ENCODE measurements at regions not wholly inside any gene's neighbourhood (a gene's known extent, or its start where the extent isn't known, plus 50 kb on each side); places are given as distances from the start of the nearest gene placed in this dataset.

DNA sequence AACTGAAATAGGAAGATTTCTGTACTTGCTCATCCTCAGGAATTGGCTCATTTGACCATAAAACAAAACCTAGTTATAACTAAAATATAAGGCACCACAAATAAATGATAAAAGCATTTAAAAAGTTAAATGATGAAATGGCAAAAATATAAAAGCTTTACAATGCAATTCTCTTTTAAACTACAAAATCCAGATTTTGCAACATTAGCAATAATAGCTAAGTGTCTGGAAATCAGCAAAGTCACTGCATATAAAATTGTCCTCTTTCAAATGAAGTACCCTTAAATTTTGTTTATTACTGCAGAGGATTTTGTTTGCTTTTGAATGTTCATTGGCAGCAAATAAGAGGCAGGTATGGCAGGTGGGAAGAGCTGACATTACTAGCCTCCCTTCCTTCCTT, 270.4 kb upstream of the RSPO3 start:
- TF ChIP-seq POLR2AphosphoS5 (IDR thresholded peaks at IDR 0.05; ENCODE audit: insufficient read depth in 1 of 2, low read depth in 1 of 2) (no peak), POLR2A (IDR thresholded peaks at IDR 0.05) (no peak)
- TF ChIP-seq, protein P1, sequence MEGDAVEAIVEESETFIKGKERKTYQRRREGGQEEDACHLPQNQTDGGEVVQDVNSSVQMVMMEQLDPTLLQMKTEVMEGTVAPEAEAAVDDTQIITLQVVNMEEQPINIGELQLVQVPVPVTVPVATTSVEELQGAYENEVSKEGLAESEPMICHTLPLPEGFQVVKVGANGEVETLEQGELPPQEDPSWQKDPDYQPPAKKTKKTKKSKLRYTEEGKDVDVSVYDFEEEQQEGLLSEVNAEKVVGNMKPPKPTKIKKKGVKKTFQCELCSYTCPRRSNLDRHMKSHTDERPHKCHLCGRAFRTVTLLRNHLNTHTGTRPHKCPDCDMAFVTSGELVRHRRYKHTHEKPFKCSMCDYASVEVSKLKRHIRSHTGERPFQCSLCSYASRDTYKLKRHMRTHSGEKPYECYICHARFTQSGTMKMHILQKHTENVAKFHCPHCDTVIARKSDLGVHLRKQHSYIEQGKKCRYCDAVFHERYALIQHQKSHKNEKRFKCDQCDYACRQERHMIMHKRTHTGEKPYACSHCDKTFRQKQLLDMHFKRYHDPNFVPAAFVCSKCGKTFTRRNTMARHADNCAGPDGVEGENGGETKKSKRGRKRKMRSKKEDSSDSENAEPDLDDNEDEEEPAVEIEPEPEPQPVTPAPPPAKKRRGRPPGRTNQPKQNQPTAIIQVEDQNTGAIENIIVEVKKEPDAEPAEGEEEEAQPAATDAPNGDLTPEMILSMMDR (IDR thresholded peaks at IDR 0.05) = no peak

DNA sequence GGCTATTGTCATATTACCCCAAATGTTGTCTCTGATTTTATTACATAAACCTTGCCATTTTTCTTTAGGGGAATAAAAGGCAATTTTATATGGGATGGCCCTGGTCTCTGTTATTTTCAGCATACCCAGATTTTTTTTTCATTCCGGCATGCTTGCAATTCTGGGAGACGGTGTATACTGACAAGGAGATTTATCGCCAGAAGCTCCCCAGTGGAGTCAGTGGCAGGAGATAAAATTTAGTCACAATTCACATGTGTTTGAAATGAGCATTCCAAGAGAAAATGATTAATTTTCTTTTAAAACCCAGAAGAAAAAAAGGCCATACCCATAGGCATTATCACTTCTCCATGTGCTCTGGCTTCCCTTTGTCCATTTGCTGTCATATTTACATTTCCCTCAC, 250.8 kb upstream of the RSPO3 start:
- H3K9me3 ChIP-seq = no peaks in the 10 kb centered on the region
- no peak overlapping the region for H3K27ac ChIP-seq
- no peaks in the 10 kb centered on the region for H3K4me1 ChIP-seq
- TF ChIP-seq POLR2AphosphoS5 (IDR thresholded peaks at IDR 0.05; ENCODE audit: insufficient read depth in 1 of 2, low read depth in 1 of 2) (no peak), POLR2A (IDR thresholded peaks at IDR 0.05) (no peak)
- TF ChIP-seq, protein P1 (IDR thresholded peaks at IDR 0.05) = no peak
- H3K36me3 ChIP-seq = no peaks in the 10 kb centered on the region
- intact Hi-C loops (cut with DNase I) = no loop called here
- no peak overlapping the region for H3K4me3 ChIP-seq
- DNase-seq (ENCODE audit: extremely low spot score in 2 of 2) = no peak
- H3K27me3 ChIP-seq = no peaks in the 10 kb centered on the region

More for the DNA sequence above, 270.4 kb upstream of the RSPO3 start:
- H3K27me3 ChIP-seq = no peaks in the 10 kb centered on the region
- no peaks in the 10 kb centered on the region for H3K36me3 ChIP-seq
- H3K4me1 ChIP-seq = no peaks in the 10 kb centered on the region
- no peak overlapping the region for H3K4me3 ChIP-seq
- intact Hi-C loops (cut with DNase I) = no loop called here
- DNase-seq (ENCODE audit: extremely low spot score in 2 of 2) = no peak
- no peaks in the 10 kb centered on the region for H3K9me3 ChIP-seq
- H3K27ac ChIP-seq = no peak overlapping the region

DNA sequence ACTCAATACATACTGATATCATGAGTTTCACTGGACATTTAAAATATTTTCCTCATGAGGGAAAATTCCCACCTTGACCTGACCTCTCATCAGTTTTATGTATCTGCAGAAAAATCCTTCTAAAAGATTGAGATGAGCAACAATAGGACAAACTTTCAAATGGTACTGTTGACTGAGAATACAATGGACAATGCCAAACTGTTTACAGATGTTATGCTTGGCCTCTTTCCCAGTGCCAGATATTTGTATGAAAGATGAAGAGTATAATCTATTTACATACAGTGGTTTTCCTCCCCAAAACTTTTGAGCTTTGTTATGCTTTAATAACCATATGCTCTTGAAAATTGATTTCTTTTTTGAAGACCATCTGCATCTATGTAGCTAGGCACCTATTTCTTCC, 245.1 kb upstream of the RSPO3 start:
- no peaks in the 10 kb centered on the region for H3K27me3 ChIP-seq
- no peak for TF ChIP-seq POLR2AphosphoS5 (IDR thresholded peaks at IDR 0.05; ENCODE audit: insufficient read depth in 1 of 2, low read depth in 1 of 2)
- TF ChIP-seq, protein P1 (IDR thresholded peaks at IDR 0.05) = no peak
- no peak for TF ChIP-seq POLR2A (IDR thresholded peaks at IDR 0.05)
- H3K36me3 ChIP-seq = no peaks in the 10 kb centered on the region
- no peak overlapping the region for H3K4me3 ChIP-seq
- H3K9me3 ChIP-seq = no peaks in the 10 kb centered on the region
- intact Hi-C loops (cut with DNase I) = no loop called here
- no peaks in the 10 kb centered on the region for H3K4me1 ChIP-seq
- DNase-seq (ENCODE audit: extremely low spot score in 2 of 2) = no peak
- no peak overlapping the region for H3K27ac ChIP-seq

DNA sequence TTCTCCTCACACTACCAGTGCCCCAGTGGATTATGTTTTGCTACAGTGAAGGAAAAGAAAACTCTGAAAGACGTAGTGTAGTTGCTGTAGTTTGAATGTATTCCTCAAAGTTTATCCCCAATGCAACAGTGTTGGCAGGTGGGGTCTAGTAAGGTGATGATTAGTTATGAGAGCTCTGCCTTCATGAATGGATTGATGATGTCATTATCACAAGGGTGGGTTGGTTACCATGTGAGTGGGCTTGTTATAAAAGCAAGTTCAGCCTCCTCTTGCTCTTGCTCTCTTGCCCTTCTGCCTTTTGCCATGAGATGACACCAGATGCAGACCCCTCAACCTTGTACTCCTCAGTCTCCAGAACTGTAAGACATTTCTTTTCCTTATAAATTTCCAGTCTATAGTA, 244.7 kb upstream of the RSPO3 start:
- Histone ChIP-seq H3K36me3 (no peaks in the 10 kb centered on the region), H3K27ac (no peak overlapping the region), H3K4me1 (no peaks in the 10 kb centered on the region), H3K4me3 (no peak overlapping the region), H3K9me3 (no peaks in the 10 kb centered on the region), H3K27me3 (no peaks in the 10 kb centered on the region)
- TF ChIP-seq POLR2A (IDR thresholded peaks at IDR 0.05) (no peak), POLR2AphosphoS5 (IDR thresholded peaks at IDR 0.05; ENCODE audit: insufficient read depth in 1 of 2, low read depth in 1 of 2) (no peak)
- TF ChIP-seq, protein P1 (IDR thresholded peaks at IDR 0.05) = no peak
- intact Hi-C loops (cut with DNase I) = no loop called here
- DNase-seq (ENCODE audit: extremely low spot score in 2 of 2) = no peak

DNA sequence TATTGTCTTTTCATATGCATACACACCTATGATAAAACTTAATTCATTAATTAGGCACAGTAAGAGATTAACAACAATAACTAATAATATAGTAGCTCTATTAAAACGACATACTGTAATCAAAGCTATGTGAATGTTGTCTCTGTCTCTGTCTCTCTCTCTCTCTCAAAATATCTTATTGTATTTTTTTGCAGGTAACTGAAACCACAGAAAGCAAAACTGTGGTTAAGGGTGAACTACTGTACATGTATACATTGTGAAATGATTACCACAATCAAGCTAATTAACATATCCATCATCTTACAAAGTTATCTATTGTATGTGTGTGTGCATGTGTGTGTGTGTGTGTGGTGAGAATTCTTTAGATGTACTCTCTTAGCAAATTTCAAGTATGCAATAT, 242.0 kb upstream of the RSPO3 start:
- Histone ChIP-seq H3K4me3 (no peak overlapping the region), H3K27me3 (no peaks in the 10 kb centered on the region), H3K9me3 (no peaks in the 10 kb centered on the region), H3K4me1 (no peaks in the 10 kb centered on the region), H3K27ac (no peak overlapping the region), H3K36me3 (no peaks in the 10 kb centered on the region)
- TF ChIP-seq, protein P1 (IDR thresholded peaks at IDR 0.05) = no peak
- TF ChIP-seq POLR2A (IDR thresholded peaks at IDR 0.05) (no peak), POLR2AphosphoS5 (IDR thresholded peaks at IDR 0.05; ENCODE audit: insufficient read depth in 1 of 2, low read depth in 1 of 2) (no peak)
- DNase-seq (ENCODE audit: extremely low spot score in 2 of 2) = no peak
- intact Hi-C loops (cut with DNase I) = no loop called here
